Mucosa of stomach (tissue), 1 donor: ENCODE measurements at regions not wholly inside any gene's neighbourhood (a gene's known extent, or its start where the extent isn't known, plus 50 kb on each side); places are given as distances from the start of the nearest gene placed in this dataset.

Experiments
- H3K27me3 ChIP-seq: one replicate; pipeline ENCODE4 v1.7.0; 2013; ENCODE audit warnings: mild to moderate bottlenecking, low read length; ENCODE audit not compliant: control insufficient read depth, insufficient read depth
- H3K36me3 ChIP-seq: one replicate; pipeline ENCODE4 v1.7.0; 2013; ENCODE audit warnings: low read length; ENCODE audit not compliant: control insufficient read depth, insufficient read depth
- H3K4me1 ChIP-seq: one replicate; pipeline ENCODE4 v1.7.0; 2013; ENCODE audit warnings: mild to moderate bottlenecking, low read length; ENCODE audit not compliant: control insufficient read depth, insufficient read depth
- H3K4me3 ChIP-seq: one replicate; pipeline ENCODE4 v1.7.0; 2013; ENCODE audit warnings: low read length
- H3K9ac ChIP-seq: one replicate; pipeline ENCODE4 v1.7.0; 2013; ENCODE audit warnings: mild to moderate bottlenecking, low read length, moderate library complexity
- H3K9me3 ChIP-seq: one replicate; pipeline ENCODE4 v1.7.0; 2013; ENCODE audit warnings: mild to moderate bottlenecking, low read length, moderate library complexity; ENCODE audit not compliant: control insufficient read depth
- donor health status: Pancreatic carcinoma.

GRCh38 chr2:146135245-146135644 lies 1615.3 kb upstream of the ZEB2 start:
- Histone ChIP-seq H3K4me3 (no peak overlapping the region), H3K27me3 (no peaks in the 10 kb centered on the region), H3K4me1 (no peaks in the 10 kb centered on the region), H3K9ac (no peak overlapping the region), H3K9me3 (no peaks in the 10 kb centered on the region), H3K36me3 (no peaks in the 10 kb centered on the region)

GRCh38 chr2:146131785-146132184 lies 1611.9 kb upstream of the ZEB2 start:
- Histone ChIP-seq H3K36me3 (no peaks in the 10 kb centered on the region), H3K4me1 (no peaks in the 10 kb centered on the region), H3K27me3 (no peaks in the 10 kb centered on the region), H3K9me3 (no peaks in the 10 kb centered on the region), H3K9ac (no peak overlapping the region), H3K4me3 (no peak overlapping the region)

GRCh38 chr2:146131048-146131447 lies 1611.1 kb upstream of the ZEB2 start:
- Histone ChIP-seq H3K4me1 (no peaks in the 10 kb centered on the region), H3K27me3 (no peaks in the 10 kb centered on the region), H3K9ac (no peak overlapping the region), H3K9me3 (no peaks in the 10 kb centered on the region), H3K36me3 (no peaks in the 10 kb centered on the region), H3K4me3 (no peak overlapping the region)

GRCh38 chr2:146130290-146130689 lies 1610.4 kb upstream of the ZEB2 start:
- Histone ChIP-seq H3K9me3 (no peaks in the 10 kb centered on the region), H3K36me3 (no peaks in the 10 kb centered on the region), H3K9ac (no peak overlapping the region), H3K4me3 (no peak overlapping the region), H3K27me3 (no peaks in the 10 kb centered on the region), H3K4me1 (no peaks in the 10 kb centered on the region)

- Histone ChIP-seq H3K9ac (no peak overlapping the region), H3K27me3 (no peaks in the 10 kb centered on the region), H3K4me1 (no peaks in the 10 kb centered on the region), H3K9me3 (no peaks in the 10 kb centered on the region), H3K36me3 (no peaks in the 10 kb centered on the region), H3K4me3 (no peak overlapping the region)
These were observed 1609.3 kb upstream of the ZEB2 start for GRCh38 chr2:146129231-146129630.

GRCh38 chr2:146128216-146128615 lies 1608.3 kb upstream of the ZEB2 start:
- no peaks in the 10 kb centered on the region for H3K36me3 ChIP-seq
- H3K9ac ChIP-seq, result no peak overlapping the region
- H3K4me3 ChIP-seq, result no peak overlapping the region
- no peaks in the 10 kb centered on the region for H3K9me3 ChIP-seq
- no peaks in the 10 kb centered on the region for H3K27me3 ChIP-seq
- no peaks in the 10 kb centered on the region for H3K4me1 ChIP-seq

GRCh38 chr2:146125551-146125950 lies 1605.6 kb upstream of the ZEB2 start:
- H3K36me3 ChIP-seq, result no peaks in the 10 kb centered on the region
- no peak overlapping the region for H3K9ac ChIP-seq
- H3K9me3 ChIP-seq, result no peaks in the 10 kb centered on the region
- H3K27me3 ChIP-seq, result no peaks in the 10 kb centered on the region
- no peaks in the 10 kb centered on the region for H3K4me1 ChIP-seq
- H3K4me3 ChIP-seq, result no peak overlapping the region

GRCh38 chr2:146124741-146125140 lies 1604.8 kb upstream of the ZEB2 start:
- Histone ChIP-seq H3K4me3 (no peak overlapping the region), H3K9ac (no peak overlapping the region), H3K36me3 (no peaks in the 10 kb centered on the region), H3K4me1 (no peaks in the 10 kb centered on the region), H3K27me3 (no peaks in the 10 kb centered on the region), H3K9me3 (no peaks in the 10 kb centered on the region)

- H3K9ac ChIP-seq, result no peak overlapping the region
- no peak overlapping the region for H3K4me3 ChIP-seq
These were observed 1603.8 kb upstream of the ZEB2 start for GRCh38 chr2:146123714-146124113.

GRCh38 chr2:146123256-146123655 lies 1603.3 kb upstream of the ZEB2 start:
- Histone ChIP-seq H3K27me3 (no peaks in the 10 kb centered on the region), H3K9me3 (no peaks in the 10 kb centered on the region), H3K4me1 (no peaks in the 10 kb centered on the region)

More at GRCh38 chr2:146123714-146124113, 1603.8 kb upstream of the ZEB2 start:
- Histone ChIP-seq H3K36me3 (no peaks in the 10 kb centered on the region), H3K9me3 (no peaks in the 10 kb centered on the region), H3K4me1 (no peaks in the 10 kb centered on the region), H3K27me3 (no peaks in the 10 kb centered on the region)

GRCh38 chr2:146119586-146119985 lies 1599.7 kb upstream of the ZEB2 start:
- Histone ChIP-seq H3K27me3 (no peaks in the 10 kb centered on the region), H3K4me1 (no peaks in the 10 kb centered on the region), H3K36me3 (no peaks in the 10 kb centered on the region), H3K9me3 (no peaks in the 10 kb centered on the region), H3K4me3 (no peak overlapping the region), H3K9ac (no peak overlapping the region)

More at GRCh38 chr2:146123256-146123655, 1603.3 kb upstream of the ZEB2 start:
- Histone ChIP-seq H3K4me3 (no peak overlapping the region), H3K9ac (no peak overlapping the region), H3K36me3 (no peaks in the 10 kb centered on the region)

GRCh38 chr2:146108993-146109392 lies 1589.1 kb upstream of the ZEB2 start:
- H3K4me1 ChIP-seq, result no peaks in the 10 kb centered on the region
- no peaks in the 10 kb centered on the region for H3K9me3 ChIP-seq
- H3K9ac ChIP-seq, result no peak overlapping the region
- H3K27me3 ChIP-seq, result no peaks in the 10 kb centered on the region
- H3K4me3 ChIP-seq, result no peak overlapping the region
- H3K36me3 ChIP-seq, result no peaks in the 10 kb centered on the region

- H3K27me3 ChIP-seq, result no peaks in the 10 kb centered on the region
- H3K4me3 ChIP-seq, result no peak overlapping the region
- no peaks in the 10 kb centered on the region for H3K36me3 ChIP-seq
- H3K9ac ChIP-seq, result no peak overlapping the region
- no peaks in the 10 kb centered on the region for H3K9me3 ChIP-seq
- no peaks in the 10 kb centered on the region for H3K4me1 ChIP-seq
These were observed 1574.3 kb upstream of the ZEB2 start for GRCh38 chr2:146094185-146094584.
